BJ (cell line): ENCODE measurements at regions not wholly inside any gene's neighbourhood (a gene's known extent, or its start where the extent isn't known, plus 50 kb on each side); places are given as distances from the start of the nearest gene placed in this dataset.

Experiments
- CTCF ChIA-PET: fragments of 350-600 bp; formaldehyde crosslinking; extraction: SDS; loops from one replicate; lab custom pipeline; 2021; ENCODE audit warnings: antibody characterized with exemption, inconsistent platforms; lab: Yijun Ruan, JAX
- POLR2A ChIA-PET: fragments of 300-600 bp; sonication (Branson Sonifier 250); formaldehyde crosslinking; extraction: SDS; loops from one replicate; lab custom pipeline; 2021; ENCODE audit warnings: antibody characterized with exemption; lab: Charles Lee
- DNase-seq: peaks from one replicate; pipeline ENCODE4 v3.0.0-alpha.2; 2011; ENCODE audit warnings: low read depth
- H3K27me3 ChIP-seq: 2 replicates; pipeline ENCODE4 v1.6.0; 2011; ENCODE audit warnings: low read length; ENCODE audit not compliant: control insufficient read depth, insufficient read depth
- H3K36me3 ChIP-seq: 2 replicates; pipeline ENCODE4 v1.5.1; 2011; ENCODE audit warnings: low read length; ENCODE audit not compliant: control insufficient read depth, insufficient read depth
- H3K4me3 ChIP-seq: 2 replicates; pipeline ENCODE4 v1.5.1; 2011; ENCODE audit warnings: low read depth, mild to moderate bottlenecking, control low read depth, low read length
- CTCF ChIP-seq: IDR thresholded peaks from 2 replicates; pipeline ENCODE4 v1.5.1; 2011; ENCODE audit warnings: low read depth, mild to moderate bottlenecking, control low read depth, inconsistent platforms, low read length, moderate library complexity; ENCODE audit not compliant: insufficient read depth

GRCh38 chr20:40255365-40255764, 433.7 kb downstream of the MAFB start:
- ChIA-PET POLR2A (no interaction called here), CTCF (interaction anchor here (1.5 kb wide), 1 partner anchor 12 kb away, joined by 6 read pairs; no protein-coding TSS in a partner anchor)
- Histone ChIP-seq H3K36me3 (no peaks in the 10 kb centered on the region), H3K27me3 (no peaks in the 10 kb centered on the region), H3K4me3 (no peak overlapping the region)
- no peak for TF ChIP-seq CTCF
- DNase-seq = no peak

- H3K27me3 ChIP-seq = no peaks in the 10 kb centered on the region
- TF ChIP-seq CTCF = no peak
- ChIA-PET POLR2A (no interaction called here), CTCF (no interaction called here)
- H3K36me3 ChIP-seq = no peaks in the 10 kb centered on the region
- H3K4me3 ChIP-seq = no peak overlapping the region
- no peak for DNase-seq
Measured at GRCh38 chr20:40254023-40254772, 434.8 kb downstream of the MAFB start.

- ChIA-PET CTCF (interaction anchor here (1.4 to 2.3 kb wide), 4 partner anchors 27 to 982 kb away, joined by 3 to 8 read pairs (median 5); no protein-coding TSS in a partner anchor), POLR2A (no interaction called here)
- TF ChIP-seq CTCF = peak; percentile 68
- DNase-seq = no peak
- H3K4me3 ChIP-seq = no peak overlapping the region
- H3K27me3 ChIP-seq = no peaks in the 10 kb centered on the region
- no peaks in the 10 kb centered on the region for H3K36me3 ChIP-seq
Measured at GRCh38 chr20:40251284-40251932, 437.6 kb downstream of the MAFB start.

- no peaks in the 10 kb centered on the region for H3K27me3 ChIP-seq
- H3K36me3 ChIP-seq = no peaks in the 10 kb centered on the region
- H3K4me3 ChIP-seq = no peak overlapping the region
- no peak for DNase-seq
- ChIA-PET CTCF (interaction anchor here (1.4 to 2.3 kb wide), 3 partner anchors 29 to 981 kb away, joined by 3 to 8 read pairs (median 6); no protein-coding TSS in a partner anchor), POLR2A (no interaction called here)
- no peak for TF ChIP-seq CTCF
Measured at GRCh38 chr20:40249805-40250204, 439.2 kb downstream of the MAFB start.

- no peak for TF ChIP-seq CTCF
- ChIA-PET CTCF (no interaction called here), POLR2A (no interaction called here)
- no peak for DNase-seq
- no peak overlapping the region for H3K4me3 ChIP-seq
- H3K27me3 ChIP-seq = no peaks in the 10 kb centered on the region
- no peaks in the 10 kb centered on the region for H3K36me3 ChIP-seq
Measured at GRCh38 chr20:40245829-40246228, 443.2 kb downstream of the MAFB start.
